DOHH2 (cell line): ENCODE measurements at regions not wholly inside any gene's neighbourhood (a gene's known extent, or its start where the extent isn't known, plus 50 kb on each side); places are given as distances from the start of the nearest gene placed in this dataset.

ENCODE experiments used
- H3F3A ChIP-seq: fragments of 200-600 bp; sonication (generic), shearing (Covaris generic); 2 replicates; pipeline ENCODE4 v1.6.0; 2016; ENCODE audit warnings: antibody characterized with exemption, mild to moderate bottlenecking; ENCODE audit not compliant: control insufficient read depth, insufficient read depth
- H3K27ac ChIP-seq: fragments of 200-600 bp; sonication (generic); 2 replicates; pipeline ENCODE4 v1.5.1; 2014; ENCODE audit warnings: low read depth, mild to moderate bottlenecking, low read length, moderate library complexity
- H3K27me3 ChIP-seq: fragments of 200-600 bp; sonication (generic); 2 replicates; pipeline ENCODE4 v1.6.1; 2014; ENCODE audit warnings: mild to moderate bottlenecking, low read length, mixed read lengths; ENCODE audit not compliant: control insufficient read depth
- H3K36me3 ChIP-seq: fragments of 200-600 bp; sonication (generic); 2 replicates; pipeline ENCODE4 v1.6.1; 2014; ENCODE audit warnings: mild to moderate bottlenecking, low read length, moderate library complexity, mixed read lengths; ENCODE audit not compliant: control insufficient read depth
- H3K4me1 ChIP-seq: fragments of 200-600 bp; sonication (generic); 2 replicates; pipeline ENCODE4 v1.6.1; 2014; ENCODE audit warnings: mild to moderate bottlenecking, low read length, mixed read lengths; ENCODE audit not compliant: control insufficient read depth
- H3K4me2 ChIP-seq: fragments of 200-600 bp; sonication (generic); 2 replicates; pipeline ENCODE4 v1.6.0; 2014; ENCODE audit warnings: mild to moderate bottlenecking, low read length, moderate library complexity
- H3K4me3 ChIP-seq: fragments of 200-600 bp; sonication (generic); 2 replicates; pipeline ENCODE4 v1.5.1; 2014; ENCODE audit warnings: mild to moderate bottlenecking, low read length, mixed read lengths
- H3K79me2 ChIP-seq: fragments of 200-600 bp; sonication (generic); 2 replicates; pipeline ENCODE4 v1.6.1; 2014; ENCODE audit warnings: mild to moderate bottlenecking, low read length, mixed read lengths; ENCODE audit not compliant: control insufficient read depth
- H3K9me2 ChIP-seq: fragments of 200-600 bp; sonication (generic); replicated peaks from 2 replicates; pipeline ENCODE4 v1.6.1; 2014; ENCODE audit warnings: mild to moderate bottlenecking, low read length, mixed read lengths; ENCODE audit not compliant: control insufficient read depth
- H3K9me3 ChIP-seq: fragments of 200-600 bp; sonication (generic); 2 replicates; pipeline ENCODE4 v1.6.1; 2014; ENCODE audit warnings: antibody characterized with exemption, low read length, mixed read lengths; ENCODE audit not compliant: control insufficient read depth, insufficient read depth
- H4K20me1 ChIP-seq: fragments of 200-600 bp; sonication (generic); 2 replicates; pipeline ENCODE4 v1.6.0; 2014; ENCODE audit warnings: low read depth, mild to moderate bottlenecking, antibody characterized with exemption, low read length, moderate library complexity; ENCODE audit not compliant: control insufficient read depth, insufficient read depth
- CTCF ChIP-seq: fragments of 200-600 bp; sonication (generic); IDR thresholded peaks from one replicate; pipeline ENCODE4 v1.5.1; 2014; ENCODE audit warnings: antibody characterized with exemption, mild to moderate bottlenecking, low read depth, low read length; ENCODE audit not compliant: poor library complexity, severe bottlenecking
- EZH2phosphoT487 ChIP-seq: fragments of 200-600 bp; sonication (generic); IDR thresholded peaks from 2 replicates; pipeline ENCODE4 v1.6.1; 2017; ENCODE audit warnings: borderline replicate concordance, mild to moderate bottlenecking, antibody characterized with exemption, low read length, moderate library complexity, mixed read lengths

GRCh38 chr3:26425076-26425475, 197.5 kb upstream of the LRRC3B start:
- Histone ChIP-seq H3K4me2 (no peak overlapping the region), H3K27me3 (no peaks in the 10 kb centered on the region), H3F3A (no peaks in the 10 kb centered on the region), H3K9me3 (no peaks in the 10 kb centered on the region), H3K9me2 (no peaks in the 10 kb centered on the region), H3K4me3 (no peak overlapping the region), H3K79me2 (no peaks in the 10 kb centered on the region), H3K36me3 (no peaks in the 10 kb centered on the region), H3K4me1 (no peaks in the 10 kb centered on the region), H4K20me1 (no peaks in the 10 kb centered on the region), H3K27ac (no peak overlapping the region)
- TF ChIP-seq EZH2phosphoT487 (no peak), CTCF (no peak)

- Histone ChIP-seq H3K36me3 (no peaks in the 10 kb centered on the region), H3K9me2 (no peaks in the 10 kb centered on the region), H3K9me3 (no peaks in the 10 kb centered on the region), H4K20me1 (no peaks in the 10 kb centered on the region), H3K27ac (no peak overlapping the region), H3K4me1 (no peaks in the 10 kb centered on the region), H3K4me3 (no peak overlapping the region), H3K27me3 (no peaks in the 10 kb centered on the region), H3F3A (no peaks in the 10 kb centered on the region), H3K79me2 (no peaks in the 10 kb centered on the region), H3K4me2 (no peak overlapping the region)
- no peak for TF ChIP-seq CTCF
- TF ChIP-seq EZH2phosphoT487: no peak
Observed at GRCh38 chr3:26428992-26429391, 193.6 kb upstream of the LRRC3B start.

- H3K27ac ChIP-seq: no peak overlapping the region
- H3K4me3 ChIP-seq: no peak overlapping the region
- H3K36me3 ChIP-seq: no peaks in the 10 kb centered on the region
- H4K20me1 ChIP-seq: no peaks in the 10 kb centered on the region
- H3K9me3 ChIP-seq: no peaks in the 10 kb centered on the region
- TF ChIP-seq CTCF (no peak), EZH2phosphoT487 (no peak)
- no peaks in the 10 kb centered on the region for H3K9me2 ChIP-seq
- no peak overlapping the region for H3K4me2 ChIP-seq
- no peaks in the 10 kb centered on the region for H3K27me3 ChIP-seq
- H3F3A ChIP-seq: no peaks in the 10 kb centered on the region
- no peaks in the 10 kb centered on the region for H3K4me1 ChIP-seq
- H3K79me2 ChIP-seq: no peaks in the 10 kb centered on the region
Observed at GRCh38 chr3:26437678-26438077, 184.9 kb upstream of the LRRC3B start.

GRCh38 chr3:26438325-26438940, 184.1 kb upstream of the LRRC3B start:
- H3K4me3 ChIP-seq: no peak overlapping the region
- H3K27me3 ChIP-seq: no peaks in the 10 kb centered on the region
- no peaks in the 10 kb centered on the region for H3K9me2 ChIP-seq
- H3K79me2 ChIP-seq: no peaks in the 10 kb centered on the region
- no peak overlapping the region for H3K27ac ChIP-seq
- no peak for TF ChIP-seq EZH2phosphoT487
- no peak for TF ChIP-seq CTCF
- H3K9me3 ChIP-seq: no peaks in the 10 kb centered on the region
- no peak overlapping the region for H3K4me2 ChIP-seq
- no peaks in the 10 kb centered on the region for H3F3A ChIP-seq
- H4K20me1 ChIP-seq: no peaks in the 10 kb centered on the region
- H3K36me3 ChIP-seq: no peaks in the 10 kb centered on the region
- H3K4me1 ChIP-seq: no peaks in the 10 kb centered on the region
